A673 (cell line): ENCODE measurements at regions not wholly inside any gene's neighbourhood (a gene's known extent, or its start where the extent isn't known, plus 50 kb on each side); places are given as distances from the start of the nearest gene placed in this dataset.

Experiments used
- BruUV-seq: library from RNA; stranded (reverse); fragments of 400-500 nt; replicated peaks from 2 replicates; lab custom pipeline; 2021; lab: Mats Ljungman, UMichigan
- CTCF ChIA-PET: fragments of 300-600 bp; sonication (Branson Sonifier 250); formaldehyde crosslinking; loops from one replicate; lab custom pipeline; 2022; ENCODE audit warnings: antibody characterized with exemption; lab: Charles Lee
- POLR2A ChIA-PET: fragments of 300-600 bp; sonication (Branson Sonifier 250); formaldehyde crosslinking; loops from one replicate; lab custom pipeline; 2022; ENCODE audit warnings: antibody characterized with exemption; ENCODE audit not compliant: low non-redundant PET; lab: Charles Lee
- DNase-seq: peaks from one replicate; pipeline ENCODE4 v3.0.0-alpha.2; 2015; ENCODE audit warnings: low spot score
- H3K27ac ChIP-seq: fragments of 200-600 bp; sonication (generic); 2 replicates; pipeline ENCODE4 v1.5.1; 2016; ENCODE audit warnings: mixed run types, low read depth, mild to moderate bottlenecking, mixed read lengths, antibody characterized with exemption, low read length; ENCODE audit not compliant: poor library complexity, severe bottlenecking
- H3K27me3 ChIP-seq: fragments of 200-600 bp; sonication (generic); replicated peaks from 2 replicates; pipeline ENCODE4 v1.6.1; 2017; ENCODE audit warnings: mixed run types, low read depth, mild to moderate bottlenecking, mixed read lengths, antibody characterized with exemption, low read length; ENCODE audit not compliant: insufficient read depth, poor library complexity
- H3K36me3 ChIP-seq: fragments of 200-600 bp; sonication (generic); 2 replicates; pipeline ENCODE4 v1.6.1; 2016; ENCODE audit warnings: mixed run types, mild to moderate bottlenecking, mixed read lengths, antibody characterized with exemption, low read length; ENCODE audit not compliant: insufficient read depth, poor library complexity, severe bottlenecking
- H3K4me1 ChIP-seq: fragments of 200-600 bp; sonication (generic); 2 replicates; pipeline ENCODE4 v1.6.1; 2017; ENCODE audit warnings: mixed run types, mild to moderate bottlenecking, mixed read lengths, antibody characterized with exemption, low read length; ENCODE audit not compliant: insufficient read depth, poor library complexity, severe bottlenecking
- H3K4me3 ChIP-seq: fragments of 200-600 bp; sonication (generic); 2 replicates; pipeline ENCODE4 v1.5.1; 2016; ENCODE audit warnings: low read depth, mixed run types, mild to moderate bottlenecking, mixed read lengths, low read length; ENCODE audit not compliant: poor library complexity, severe bottlenecking
- H3K9me3 ChIP-seq: fragments of 200-600 bp; sonication (generic); 2 replicates; pipeline ENCODE4 v1.6.1; 2016; ENCODE audit warnings: mixed run types, low read depth, mild to moderate bottlenecking, mixed read lengths, antibody characterized with exemption, low read length; ENCODE audit not compliant: poor library complexity, severe bottlenecking
- CTCF ChIP-seq: fragments of 300-800, 200-600 bp; sonication (generic); conservative IDR thresholded peaks from 2 replicates; pipeline ENCODE4 v1.5.1; 2017; ENCODE audit warnings: low read depth, mild to moderate bottlenecking, antibody characterized with exemption, low read length, moderate library complexity, mixed read lengths
- EZH2 ChIP-seq: fragments of 200-600 bp; sonication (generic); IDR thresholded peaks from 2 replicates; pipeline ENCODE4 v1.6.1; 2017; ENCODE audit warnings: borderline replicate concordance, low read depth, mild to moderate bottlenecking, mixed read lengths, antibody characterized with exemption, low read length; ENCODE audit not compliant: poor library complexity, severe bottlenecking
- intact Hi-C: fragments of 100-400 bp; cut with micrococcal nuclease; formaldehyde crosslinking; loops from one replicate; pipeline ENCODE4 v1.10.0; 2022; ENCODE audit not compliant: unreplicated experiment

- intact Hi-C loops, result no loop called here
- H3K9me3 ChIP-seq, result no peaks in the 10 kb centered on the region
- H3K27me3 ChIP-seq, result peaks cover 38% of the 10 kb centered on the region
- no peak overlapping the region for H3K4me3 ChIP-seq
- TF ChIP-seq CTCF, result no peak
- TF ChIP-seq EZH2, result no peak
- ChIA-PET CTCF (no interaction called here), POLR2A (no interaction called here)
- DNase-seq, result no peak
- BruUV-seq, result no TSS peak
- no peak overlapping the region for H3K27ac ChIP-seq
- no peaks in the 10 kb centered on the region for H3K4me1 ChIP-seq
- H3K36me3 ChIP-seq, result no peaks in the 10 kb centered on the region
These were observed 250.3 kb downstream of the COL4A1 start for GRCh38 chr13:110056640-110057039.

DNA sequence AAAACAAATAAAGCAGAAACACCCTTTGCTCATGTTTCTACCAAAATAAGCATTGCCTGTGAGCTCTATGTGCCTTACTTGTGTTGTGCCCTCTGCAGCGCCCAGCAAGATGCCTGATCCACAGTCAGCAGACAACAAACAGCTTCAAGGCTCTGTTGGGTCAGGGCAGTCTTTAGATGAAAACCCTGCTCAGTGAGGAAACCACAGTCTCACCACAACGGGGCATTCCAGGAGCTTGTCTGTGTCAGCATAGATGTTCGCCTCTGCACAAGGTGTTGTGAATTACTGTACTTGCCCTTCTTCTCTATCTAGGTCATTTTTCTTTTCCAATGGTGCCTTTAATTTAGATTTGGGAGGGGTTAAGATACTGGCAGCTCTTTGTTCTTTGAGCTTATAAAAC, 251.9 kb downstream of the COL4A1 start:
- Histone ChIP-seq H3K4me1 (no peaks in the 10 kb centered on the region), H3K36me3 (no peaks in the 10 kb centered on the region), H3K4me3 (no peak overlapping the region), H3K27me3 (peaks cover 38% of the 10 kb centered on the region), H3K9me3 (no peaks in the 10 kb centered on the region), H3K27ac (no peak overlapping the region)
- intact Hi-C loops, result no loop called here
- no peak for TF ChIP-seq EZH2
- TF ChIP-seq CTCF, result no peak
- ChIA-PET CTCF (no interaction called here), POLR2A (no interaction called here)
- DNase-seq, result no peak
- BruUV-seq, result no TSS peak

- POLR2A ChIA-PET, result no interaction called here
- intact Hi-C loops, result no loop called here
- BruUV-seq, result no TSS peak
- H3K36me3 ChIP-seq, result no peaks in the 10 kb centered on the region
- no peaks in the 10 kb centered on the region for H3K9me3 ChIP-seq
- no peaks in the 10 kb centered on the region for H3K4me1 ChIP-seq
- DNase-seq, result no peak
- H3K27ac ChIP-seq, result no peak overlapping the region
- no peak for TF ChIP-seq EZH2
- no peak for TF ChIP-seq CTCF
- H3K4me3 ChIP-seq, result no peak overlapping the region
- peaks cover 33% of the 10 kb centered on the region for H3K27me3 ChIP-seq
- CTCF ChIA-PET, result no interaction called here
These were observed 252.9 kb downstream of the COL4A1 start for GRCh38 chr13:110054041-110054440.

GRCh38 chr13:110047496-110047895, 259.5 kb downstream of the COL4A1 start:
- ChIA-PET CTCF (no interaction called here), POLR2A (no interaction called here)
- BruUV-seq, result no TSS peak
- no peaks in the 10 kb centered on the region for H3K9me3 ChIP-seq
- peaks cover 43% of the 10 kb centered on the region for H3K27me3 ChIP-seq
- TF ChIP-seq CTCF, result no peak
- H3K27ac ChIP-seq, result no peak overlapping the region
- intact Hi-C loops, result no loop called here
- no peak for DNase-seq
- no peak overlapping the region for H3K4me3 ChIP-seq
- H3K36me3 ChIP-seq, result no peaks in the 10 kb centered on the region
- H3K4me1 ChIP-seq, result peaks cover 8% of the 10 kb centered on the region
